ENCODE measurements at regions not wholly inside any gene's neighbourhood (a gene's known extent, or its start where the extent isn't known, plus 50 kb on each side); places are given as distances from the start of the nearest gene placed in this dataset.

GRCh38 chr5:128636361-128636760, 98.3 kb upstream of the FBN2 start:
- Histone ChIP-seq H3K9ac (no peak overlapping the region), H3K9me2 (no peaks in the 10 kb centered on the region), H3F3A (replicated peaks; ENCODE audit: insufficient read depth) (no peaks in the 10 kb centered on the region), H3K9me3 (no peaks in the 10 kb centered on the region), H3K4me3 (ENCODE audit: low read depth in 2 of 2, low read length in 1 of 2) (no peak overlapping the region), H2AFZ (ENCODE audit: low read depth) (no peak overlapping the region), H4K20me1 (ENCODE audit: insufficient read depth) (no peaks in the 10 kb centered on the region), H3K27ac (ENCODE audit: low read depth in 2 of 2, low read length in 1 of 2) (0 out of 4 replicates have a peak overlapping the region, but pooled peaks of 1 of the 2 experiments have one; percentile 4), H3K4me1 (ENCODE audit: control insufficient read depth in 1 of 2, insufficient read depth in 2 of 2, low read depth in 1 of 2, low read length in 1 of 2) (no peaks in the 10 kb centered on the region), H3K27me3 (ENCODE audit: insufficient read depth) (no peaks in the 10 kb centered on the region), H3K79me2 (ENCODE audit: insufficient read depth) (no peaks in the 10 kb centered on the region), H3K4me2 (no peak overlapping the region), H3K36me3 (replicated peaks in 1 of 2; ENCODE audit: control insufficient read depth in 1 of 2, insufficient read depth in 2 of 2, low read length in 1 of 2) (no peaks in the 10 kb centered on the region)
- WGBS (ENCODE audit: low lambda C conversion rate) = 22% methylated on average over 1 of the region's 1 CpG
- POLR2A ChIA-PET = no interaction called here
- CTCF ChIA-PET = no interaction called here
- TF ChIP-seq RAD21 (IDR thresholded peaks at IDR 0.05; ENCODE audit: low read length) (no peak), USF1 (IDR thresholded peaks at IDR 0.05; ENCODE audit: borderline replicate concordance, low read depth) (no peak), RXRA (IDR thresholded peaks at IDR 0.05; ENCODE audit: borderline replicate concordance, low read depth) (no peak), TCF12 (IDR thresholded peaks at IDR 0.05) (no peak)
- TF ChIP-seq, protein P1, sequence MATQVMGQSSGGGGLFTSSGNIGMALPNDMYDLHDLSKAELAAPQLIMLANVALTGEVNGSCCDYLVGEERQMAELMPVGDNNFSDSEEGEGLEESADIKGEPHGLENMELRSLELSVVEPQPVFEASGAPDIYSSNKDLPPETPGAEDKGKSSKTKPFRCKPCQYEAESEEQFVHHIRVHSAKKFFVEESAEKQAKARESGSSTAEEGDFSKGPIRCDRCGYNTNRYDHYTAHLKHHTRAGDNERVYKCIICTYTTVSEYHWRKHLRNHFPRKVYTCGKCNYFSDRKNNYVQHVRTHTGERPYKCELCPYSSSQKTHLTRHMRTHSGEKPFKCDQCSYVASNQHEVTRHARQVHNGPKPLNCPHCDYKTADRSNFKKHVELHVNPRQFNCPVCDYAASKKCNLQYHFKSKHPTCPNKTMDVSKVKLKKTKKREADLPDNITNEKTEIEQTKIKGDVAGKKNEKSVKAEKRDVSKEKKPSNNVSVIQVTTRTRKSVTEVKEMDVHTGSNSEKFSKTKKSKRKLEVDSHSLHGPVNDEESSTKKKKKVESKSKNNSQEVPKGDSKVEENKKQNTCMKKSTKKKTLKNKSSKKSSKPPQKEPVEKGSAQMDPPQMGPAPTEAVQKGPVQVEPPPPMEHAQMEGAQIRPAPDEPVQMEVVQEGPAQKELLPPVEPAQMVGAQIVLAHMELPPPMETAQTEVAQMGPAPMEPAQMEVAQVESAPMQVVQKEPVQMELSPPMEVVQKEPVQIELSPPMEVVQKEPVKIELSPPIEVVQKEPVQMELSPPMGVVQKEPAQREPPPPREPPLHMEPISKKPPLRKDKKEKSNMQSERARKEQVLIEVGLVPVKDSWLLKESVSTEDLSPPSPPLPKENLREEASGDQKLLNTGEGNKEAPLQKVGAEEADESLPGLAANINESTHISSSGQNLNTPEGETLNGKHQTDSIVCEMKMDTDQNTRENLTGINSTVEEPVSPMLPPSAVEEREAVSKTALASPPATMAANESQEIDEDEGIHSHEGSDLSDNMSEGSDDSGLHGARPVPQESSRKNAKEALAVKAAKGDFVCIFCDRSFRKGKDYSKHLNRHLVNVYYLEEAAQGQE (IDR thresholded peaks at IDR 0.05; ENCODE audit: low read depth, low read length) = no peak
- DNase-seq = no peak

- WGBS (ENCODE audit: low lambda C conversion rate) = 10% methylated on average over 4 of the region's 4 CpGs
- H3K36me3 ChIP-seq (replicated peaks in 1 of 2; ENCODE audit: control insufficient read depth in 1 of 2, insufficient read depth in 2 of 2, low read length in 1 of 2) = no peaks in the 10 kb centered on the region
- no peak for DNase-seq
- no peaks in the 10 kb centered on the region for H4K20me1 ChIP-seq (ENCODE audit: insufficient read depth)
- ChIA-PET POLR2A (no interaction called here), CTCF (no interaction called here)
- H3K27ac ChIP-seq (ENCODE audit: low read depth in 2 of 2, low read length in 1 of 2) = peak overlapping the region; percentile 12 to 16; a peak in 2 of 4 replicates
- no peaks in the 10 kb centered on the region for H3K4me1 ChIP-seq (ENCODE audit: control insufficient read depth in 1 of 2, insufficient read depth in 2 of 2, low read depth in 1 of 2, low read length in 1 of 2)
- no peaks in the 10 kb centered on the region for H3K27me3 ChIP-seq (ENCODE audit: insufficient read depth)
- H3K9me3 ChIP-seq = no peaks in the 10 kb centered on the region
- no peak overlapping the region for H3K4me2 ChIP-seq
- no peak for TF ChIP-seq YY1 (IDR thresholded peaks at IDR 0.05; ENCODE audit: low read depth)
- no peak for TF ChIP-seq TCF12 (IDR thresholded peaks at IDR 0.05)
- TF ChIP-seq USF1 (IDR thresholded peaks at IDR 0.05; ENCODE audit: borderline replicate concordance, low read depth) = no peak
- no peak for TF ChIP-seq TAF1 (IDR thresholded peaks at IDR 0.05; ENCODE audit: borderline replicate concordance, low read depth, low read length)
- no peak for TF ChIP-seq RCOR1 (IDR thresholded peaks at IDR 0.05; ENCODE audit: low read length)
- no peak for TF ChIP-seq NRF1 (IDR thresholded peaks at IDR 0.05; ENCODE audit: low read depth, low read length)
- TF ChIP-seq RFX5 (IDR thresholded peaks at IDR 0.05; ENCODE audit: low read length) = no peak
- TF ChIP-seq MXI1 (IDR thresholded peaks at IDR 0.05; ENCODE audit: low read depth, low read length) = no peak
- no peak for TF ChIP-seq NFIC (IDR thresholded peaks at IDR 0.05; ENCODE audit: borderline replicate concordance)
- H3F3A ChIP-seq (replicated peaks; ENCODE audit: insufficient read depth) = no peaks in the 10 kb centered on the region
- H3K79me2 ChIP-seq (ENCODE audit: insufficient read depth) = no peaks in the 10 kb centered on the region
- no peak overlapping the region for H3K4me3 ChIP-seq (ENCODE audit: low read depth in 2 of 2, low read length in 1 of 2)
- H3K9ac ChIP-seq = no peak overlapping the region
- H3K9me2 ChIP-seq = no peaks in the 10 kb centered on the region
- H2AFZ ChIP-seq (ENCODE audit: low read depth) = no peak overlapping the region
Observed at GRCh38 chr5:128637031-128637430, 99.0 kb upstream of the FBN2 start.
